ENCODE measurements at regions not wholly inside any gene's neighbourhood (a gene's known extent, or its start where the extent isn't known, plus 50 kb on each side); places are given as distances from the start of the nearest gene placed in this dataset.

DNA sequence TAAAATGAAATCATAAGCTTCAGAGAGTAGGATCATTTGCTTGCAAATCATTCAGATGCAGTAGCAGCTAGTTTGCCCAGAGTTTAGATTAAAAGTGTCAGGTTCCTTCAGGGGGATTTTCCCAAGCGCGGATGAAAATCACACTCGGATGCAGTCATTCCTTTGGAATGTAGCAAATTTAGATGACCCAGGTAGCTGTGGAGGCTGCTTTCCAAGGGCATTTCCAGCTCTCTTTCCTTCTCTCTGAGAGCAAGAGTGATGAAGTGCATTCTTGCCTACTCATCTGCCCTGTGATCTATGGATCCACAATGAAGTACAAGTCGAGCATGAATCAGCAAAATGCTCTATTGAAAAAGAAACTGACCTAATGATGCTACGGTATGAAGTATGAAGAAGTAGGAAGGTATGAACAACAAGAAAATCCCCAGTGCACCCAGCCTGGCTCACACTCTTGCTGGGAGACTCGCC lies 200.2 kb downstream of the PLK2 start:
- TF ChIP-seq CTCF (conservative IDR thresholded peaks at IDR 0.05; ENCODE audit: low read depth, low read length) (no peak), EZH2 (IDR thresholded peaks at IDR 0.05; ENCODE audit: low read length, unreplicated experiment) (no peak), EZH2phosphoT487 (IDR thresholded peaks at IDR 0.05; ENCODE audit: borderline replicate concordance, low read length) (no peak)

Data from PC-3 (cell line).